ENCODE measurements at regions not wholly inside any gene's neighbourhood (a gene's known extent, or its start where the extent isn't known, plus 50 kb on each side); places are given as distances from the start of the nearest gene placed in this dataset.

GRCh38 chr10:2427412-2427811, 639.9 kb upstream of the PFKP start:
- no peak for TF ChIP-seq POLR2A (IDR thresholded peaks at IDR 0.05)
- no peak for TF ChIP-seq POLR2AphosphoS5 (IDR thresholded peaks at IDR 0.05)

Measured in spleen (tissue), 3 donors.